ENCODE measurements at regions not wholly inside any gene's neighbourhood (a gene's known extent, or its start where the extent isn't known, plus 50 kb on each side); places are given as distances from the start of the nearest gene placed in this dataset.
"Not testable (repeated sequence)": the region's sequence is repeated elsewhere in the genome, so short reads cannot be mapped to it uniquely, and the experiment has no call there.

- no peak for DNase-seq
These were observed 98.5 kb upstream of the PNPLA4 start for GRCh38 chrX:8025705-8026104.

- no peak for DNase-seq
These were observed 91.7 kb upstream of the PNPLA4 start for GRCh38 chrX:8018934-8019333.

GRCh38 chrX:8010105-8010504, 82.9 kb upstream of the PNPLA4 start:
- no peak for DNase-seq

GRCh38 chrX:8005678-8006347, 78.6 kb upstream of the PNPLA4 start:
- no peak for DNase-seq

- DNase-seq, result no peak
These were observed 76.1 kb upstream of the PNPLA4 start for GRCh38 chrX:8003147-8003883.

- no peak for DNase-seq
These were observed 69.6 kb upstream of the PNPLA4 start for GRCh38 chrX:7996851-7997250.

- DNase-seq, result no peak
These were observed 69.2 kb upstream of the PNPLA4 start for GRCh38 chrX:7996414-7996813.

- DNase-seq, result no peak
These were observed 66.7 kb upstream of the PNPLA4 start for GRCh38 chrX:7993873-7994272.

GRCh38 chrX:7988013-7988759, 61.0 kb upstream of the PNPLA4 start:
- DNase-seq, result peak; percentile 8

GRCh38 chrX:7987160-7988012, 60.2 kb upstream of the PNPLA4 start:
- DNase-seq, result no peak

- not testable (repeated sequence) for DNase-seq
These were observed 59.5 kb upstream of the PNPLA4 start for GRCh38 chrX:7986738-7987137.

- no peak for DNase-seq
These were observed 58.4 kb upstream of the PNPLA4 start for GRCh38 chrX:7985568-7985967.

GRCh38 chrX:7983581-7983980, 56.4 kb upstream of the PNPLA4 start:
- no peak for DNase-seq

Data from right kidney (tissue), 1 donor.